Spleen (tissue), 11 donors: ENCODE measurements at regions not wholly inside any gene's neighbourhood (a gene's known extent, or its start where the extent isn't known, plus 50 kb on each side); places are given as distances from the start of the nearest gene placed in this dataset.

Experiments
- DNase-seq: peaks from one replicate; pipeline ENCODE4 v3.0.0-alpha.2; 2020
- H3K27ac ChIP-seq, 8 donors: fragments of 200-600 bp; sonication (generic) in 7 of 8; 1 replicate in 4 of 8; 2 replicates in 4 of 8; pipeline versions ENCODE4 v1.5.0 to v1.8.0; 2016 to 2021; ENCODE audit warnings: inconsistent platforms in 4 of 8, mild to moderate bottlenecking in 4 of 8, moderate library complexity in 1 of 8
- H3K27me3 ChIP-seq, 7 donors: fragments of 200-600 bp; sonication (generic) in 6 of 7; replicated peaks in 1 of 7; 1 replicate in 4 of 7; 2 replicates in 3 of 7; pipeline versions ENCODE4 v1.5.0 to v1.8.0; 2016 to 2021; ENCODE audit warnings: inconsistent platforms in 3 of 7, mild to moderate bottlenecking in 1 of 7
- H3K36me3 ChIP-seq, 6 donors: fragments of 200-600 bp; sonication (generic) in 5 of 6; 1 replicate in 4 of 6; 2 replicates in 2 of 6; pipeline versions ENCODE4 v1.5.0 to v1.8.0; 2016 to 2021; ENCODE audit warnings: inconsistent platforms in 2 of 6
- H3K4me1 ChIP-seq, 6 donors: fragments of 200-600 bp; sonication (generic) in 5 of 6; 1 replicate in 3 of 6; 2 replicates in 3 of 6; pipeline versions ENCODE4 v1.5.0 to v1.8.0; 2016 to 2021; ENCODE audit warnings: inconsistent platforms in 3 of 6
- H3K4me3 ChIP-seq, 8 donors: fragments of 200-600 bp; sonication (generic) in 7 of 8; 1 replicate in 4 of 8; 2 replicates in 4 of 8; pipeline versions ENCODE4 v1.5.0 to v1.8.0; 2016 to 2021; ENCODE audit warnings: inconsistent platforms in 4 of 8, mild to moderate bottlenecking in 4 of 8, moderate library complexity in 2 of 8
- H3K9me3 ChIP-seq, 8 donors: fragments of 200-600 bp; sonication (generic) in 7 of 8; 1 replicate in 4 of 8; 2 replicates in 4 of 8; pipeline versions ENCODE4 v1.5.0 to v1.8.0; 2016 to 2021; ENCODE audit warnings: inconsistent platforms in 4 of 8
- CTCF ChIP-seq, 11 experiments: fragments of 200-600 bp in 7 of 11; fragments of 450-650 bp in 4 of 11; sonication (generic) in 4 of 11; IDR thresholded peaks in 8 of 11; conservative IDR thresholded peaks in 3 of 11; 1 replicate in 7 of 11; 2 replicates in 4 of 11; pipeline versions ENCODE4 v1.4.0 to v1.8.0; 2016 to 2021; ENCODE audit warnings: antibody characterized with exemption in 11 of 11, inconsistent platforms in 4 of 11, mild to moderate bottlenecking in 1 of 11
- POLR2A ChIP-seq, 3 donors: fragments of 450-650 bp; IDR thresholded peaks; one replicate each; pipeline ENCODE4 v1.5.1; 2017; ENCODE audit warnings: antibody characterized with exemption in 3 of 3, mild to moderate bottlenecking in 1 of 3
- POLR2AphosphoS5 ChIP-seq, 3 donors: sonication (generic); formaldehyde crosslinking; IDR thresholded peaks; one replicate each; pipeline ENCODE4 v1.5.1; 2017; ENCODE audit warnings: antibody characterized with exemption in 3 of 3
- WGBS, 5 donors: extraction: QIAGEN DNeasy Blood & Tissue Kit in 3 of 5; methylation state at CpG; one replicate each; pipeline versions ENCODE4 v1.1.5 to v1.1.7; 2013 to 2018; 5-methylcytosine and 5-hydroxymethylcytosine counted together
- intact Hi-C: fragments of 100-400 bp; cut with DNase I; formaldehyde crosslinking; loops from one replicate; pipeline ENCODE4 v1.15.0; 2023; ENCODE audit warnings: low total_unique reads
- donor health status: healthy with polysubstance abuse.
- donor health status: DM: no; HTN: no; CAD: no; lungs with moderate emphysema.
- donor health status: DM: no; HTN: no; CAD: no.
- donor health status: Bipolar disorder and iron deficiency.
- donor health status: healthy.
- donor health status: DM: no; HTN: no; CAD: no.
- donor health status: DM: yes; HTN: yes; CAD: no.

DNA sequence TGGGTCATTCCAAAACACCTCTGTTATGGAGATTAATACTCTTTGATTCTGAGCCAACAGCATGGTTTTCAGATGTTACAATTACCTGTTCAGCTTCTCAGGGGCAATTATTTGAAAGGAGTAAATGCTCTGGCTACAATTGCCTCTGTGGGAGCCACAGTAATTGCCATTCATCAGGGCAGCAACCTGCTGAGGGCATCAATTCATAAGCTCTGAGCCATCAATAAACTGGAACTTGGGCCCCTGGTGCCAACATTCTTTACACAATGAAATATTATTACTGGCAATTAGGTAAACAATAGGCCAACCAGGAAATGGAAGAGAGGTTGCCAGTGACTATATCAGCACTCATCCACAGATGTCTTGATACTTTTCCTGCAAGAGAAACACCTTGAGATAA is 660.8 kb downstream of the MECOM start:
- Histone ChIP-seq H3K36me3 (no peaks in the 10 kb centered on the region), H3K4me1 (no peaks in the 10 kb centered on the region), H3K27ac (no peak overlapping the region), H3K27me3 (no peaks in the 10 kb centered on the region), H3K4me3 (no peak overlapping the region), H3K9me3 (no peaks in the 10 kb centered on the region)
- TF ChIP-seq POLR2AphosphoS5 (IDR thresholded peaks at IDR 0.05) (no peak), CTCF (IDR thresholded peaks at IDR 0.05 in 8 of 11, conservative IDR thresholded peaks at IDR 0.05 in 3 of 11) (no peak), POLR2A (IDR thresholded peaks at IDR 0.05) (no peak)
- DNase-seq: no peak
- intact Hi-C loops: no loop called here

DNA sequence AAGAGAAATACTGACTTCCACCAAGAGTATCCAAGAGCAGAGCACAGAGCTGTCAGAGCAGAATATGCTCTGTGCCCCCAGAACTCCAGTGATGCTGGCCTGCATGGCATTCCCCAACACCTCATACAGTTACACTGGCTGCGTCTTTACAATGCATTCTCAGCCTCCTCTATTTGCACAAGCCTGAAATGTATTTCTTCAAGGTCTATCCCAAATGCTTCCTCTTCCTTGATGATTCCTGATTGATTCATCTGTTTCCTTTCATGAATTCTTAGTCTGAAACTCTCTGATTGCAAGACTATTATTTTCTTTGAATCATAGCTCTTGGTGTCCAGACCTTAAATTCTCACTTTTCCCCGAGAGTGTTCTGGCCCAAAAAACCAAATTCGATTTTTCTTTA is 664.7 kb downstream of the MECOM start:
- 81 to 90% (median 85%) methylated on average over 3 of the region's 3 CpGs for WGBS, 5 donors
- Histone ChIP-seq H3K27ac (no peak overlapping the region), H3K27me3 (no peaks in the 10 kb centered on the region), H3K4me1 (no peaks in the 10 kb centered on the region), H3K9me3 (no peaks in the 10 kb centered on the region), H3K36me3 (no peaks in the 10 kb centered on the region), H3K4me3 (no peak overlapping the region)
- no peak for TF ChIP-seq POLR2A (IDR thresholded peaks at IDR 0.05)
- TF ChIP-seq CTCF (IDR thresholded peaks at IDR 0.05 in 8 of 11, conservative IDR thresholded peaks at IDR 0.05 in 3 of 11): no peak
- TF ChIP-seq POLR2AphosphoS5 (IDR thresholded peaks at IDR 0.05): no peak
- intact Hi-C loops: no loop called here
- no peak for DNase-seq

- H3K9me3 ChIP-seq: no peaks in the 10 kb centered on the region
- DNase-seq: no peak
- H3K4me1 ChIP-seq: no peaks in the 10 kb centered on the region
- no peak for TF ChIP-seq POLR2AphosphoS5 (IDR thresholded peaks at IDR 0.05)
- TF ChIP-seq CTCF (IDR thresholded peaks at IDR 0.05 in 8 of 11, conservative IDR thresholded peaks at IDR 0.05 in 3 of 11): no peak
- no peak for TF ChIP-seq POLR2A (IDR thresholded peaks at IDR 0.05)
- no peak overlapping the region for H3K4me3 ChIP-seq
- intact Hi-C loops: no loop called here
- no peak overlapping the region for H3K27ac ChIP-seq
- H3K27me3 ChIP-seq: no peaks in the 10 kb centered on the region
- H3K36me3 ChIP-seq: no peaks in the 10 kb centered on the region
These were observed 666.0 kb downstream of the MECOM start for GRCh38 chr3:168997488-168997887.

- no peak for DNase-seq
- H3K27me3 ChIP-seq: no peaks in the 10 kb centered on the region
- WGBS, 5 donors: 80 to 98% (median 86%) methylated on average over 3 of the region's 3 CpGs
These were observed 666.9 kb downstream of the MECOM start for GRCh38 chr3:168996622-168997021.

More at GRCh38 chr3:168996622-168997021, 666.9 kb downstream of the MECOM start:
- Histone ChIP-seq H3K4me1 (no peaks in the 10 kb centered on the region), H3K36me3 (no peaks in the 10 kb centered on the region), H3K27ac (no peak overlapping the region), H3K9me3 (no peaks in the 10 kb centered on the region), H3K4me3 (no peak overlapping the region)
- intact Hi-C loops: no loop called here
- no peak for TF ChIP-seq POLR2AphosphoS5 (IDR thresholded peaks at IDR 0.05)
- no peak for TF ChIP-seq CTCF (IDR thresholded peaks at IDR 0.05 in 8 of 11, conservative IDR thresholded peaks at IDR 0.05 in 3 of 11)
- no peak for TF ChIP-seq POLR2A (IDR thresholded peaks at IDR 0.05)
